ENCODE measurements at regions not wholly inside any gene's neighbourhood (a gene's known extent, or its start where the extent isn't known, plus 50 kb on each side); places are given as distances from the start of the nearest gene placed in this dataset.

DNA sequence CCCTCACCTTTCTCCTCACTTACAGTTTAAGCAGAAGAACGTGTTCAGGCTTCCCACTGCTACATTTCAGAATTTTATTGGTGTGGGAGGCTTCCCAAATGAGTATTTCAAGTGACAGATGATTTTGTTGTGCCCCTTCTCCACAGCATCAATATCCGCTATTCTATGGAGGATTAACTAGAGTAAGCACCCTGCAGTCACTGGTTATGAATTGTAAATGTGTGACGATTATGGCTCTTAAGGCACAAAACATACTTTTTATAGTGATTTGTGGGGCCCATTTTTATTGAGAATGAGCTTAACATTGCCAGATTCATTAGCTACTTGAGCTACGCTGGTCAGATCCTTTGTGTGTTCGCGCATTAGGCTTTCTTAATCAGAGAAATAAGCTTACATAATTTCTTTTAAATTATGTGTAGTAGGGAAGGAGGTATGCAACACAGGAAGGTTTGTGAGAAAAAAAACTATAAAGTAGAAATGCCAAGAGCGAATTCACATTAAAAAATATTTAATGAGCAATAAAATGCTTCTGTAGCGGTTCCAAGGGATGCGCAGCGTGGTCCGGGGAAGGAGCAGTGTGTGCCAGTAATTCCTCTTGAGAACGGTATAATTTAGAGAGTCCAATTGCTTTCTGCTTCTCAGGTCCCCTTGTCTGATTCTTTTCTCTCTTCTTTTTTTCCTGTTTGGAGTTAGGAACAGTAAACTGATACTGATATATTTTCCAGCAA is 2380.4 kb downstream of the MAT2B start:
- no peak for DNase-seq (ENCODE audit: low spot score, unreplicated experiment)
- no peak overlapping the region for H3K27ac Mint-ChIP-seq
- no peak overlapping the region for H3K4me3 Mint-ChIP-seq (ENCODE audit: low read depth)
- TF ChIP-seq, protein P1, sequence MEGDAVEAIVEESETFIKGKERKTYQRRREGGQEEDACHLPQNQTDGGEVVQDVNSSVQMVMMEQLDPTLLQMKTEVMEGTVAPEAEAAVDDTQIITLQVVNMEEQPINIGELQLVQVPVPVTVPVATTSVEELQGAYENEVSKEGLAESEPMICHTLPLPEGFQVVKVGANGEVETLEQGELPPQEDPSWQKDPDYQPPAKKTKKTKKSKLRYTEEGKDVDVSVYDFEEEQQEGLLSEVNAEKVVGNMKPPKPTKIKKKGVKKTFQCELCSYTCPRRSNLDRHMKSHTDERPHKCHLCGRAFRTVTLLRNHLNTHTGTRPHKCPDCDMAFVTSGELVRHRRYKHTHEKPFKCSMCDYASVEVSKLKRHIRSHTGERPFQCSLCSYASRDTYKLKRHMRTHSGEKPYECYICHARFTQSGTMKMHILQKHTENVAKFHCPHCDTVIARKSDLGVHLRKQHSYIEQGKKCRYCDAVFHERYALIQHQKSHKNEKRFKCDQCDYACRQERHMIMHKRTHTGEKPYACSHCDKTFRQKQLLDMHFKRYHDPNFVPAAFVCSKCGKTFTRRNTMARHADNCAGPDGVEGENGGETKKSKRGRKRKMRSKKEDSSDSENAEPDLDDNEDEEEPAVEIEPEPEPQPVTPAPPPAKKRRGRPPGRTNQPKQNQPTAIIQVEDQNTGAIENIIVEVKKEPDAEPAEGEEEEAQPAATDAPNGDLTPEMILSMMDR (IDR thresholded peaks at IDR 0.05; ENCODE audit: unreplicated experiment), result no peak
- no peaks in the 10 kb centered on the region for H3K27me3 Mint-ChIP-seq
- no peaks in the 10 kb centered on the region for H3K36me3 Mint-ChIP-seq (ENCODE audit: insufficient read depth)
- peaks cover 3% of the 10 kb centered on the region for H3K9me3 Mint-ChIP-seq (ENCODE audit: low read depth)
- no peaks in the 10 kb centered on the region for H3K4me1 Mint-ChIP-seq (ENCODE audit: low read depth)

DNA sequence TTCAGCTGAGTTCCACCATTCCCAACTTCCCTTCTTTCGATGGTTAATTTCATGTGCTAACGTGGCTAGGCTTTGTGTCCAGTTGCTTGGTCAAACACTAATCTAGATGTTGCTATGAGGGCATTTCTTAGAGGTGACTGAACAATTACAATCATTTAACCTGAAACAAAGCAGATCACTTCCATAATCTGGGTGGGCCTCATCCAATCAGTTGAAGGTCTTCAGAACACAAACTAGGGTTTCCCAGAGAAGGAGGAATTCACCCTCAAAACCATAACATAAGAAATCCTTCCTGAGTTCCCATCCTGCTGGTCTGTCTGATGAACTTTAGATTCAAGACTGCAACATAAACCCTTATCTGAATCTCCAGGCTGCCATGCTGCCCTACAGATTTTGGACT is 2381.7 kb downstream of the MAT2B start:
- Mint-ChIP-seq H3K27me3 (no peaks in the 10 kb centered on the region), H3K4me3 (ENCODE audit: low read depth) (no peak overlapping the region), H3K4me1 (ENCODE audit: low read depth) (no peaks in the 10 kb centered on the region), H3K9me3 (ENCODE audit: low read depth) (peaks cover 3% of the 10 kb centered on the region), H3K36me3 (ENCODE audit: insufficient read depth) (no peaks in the 10 kb centered on the region), H3K27ac (no peak overlapping the region)
- no peak for DNase-seq (ENCODE audit: low spot score, unreplicated experiment)
- TF ChIP-seq, protein P1 (IDR thresholded peaks at IDR 0.05; ENCODE audit: unreplicated experiment), result no peak

DNA sequence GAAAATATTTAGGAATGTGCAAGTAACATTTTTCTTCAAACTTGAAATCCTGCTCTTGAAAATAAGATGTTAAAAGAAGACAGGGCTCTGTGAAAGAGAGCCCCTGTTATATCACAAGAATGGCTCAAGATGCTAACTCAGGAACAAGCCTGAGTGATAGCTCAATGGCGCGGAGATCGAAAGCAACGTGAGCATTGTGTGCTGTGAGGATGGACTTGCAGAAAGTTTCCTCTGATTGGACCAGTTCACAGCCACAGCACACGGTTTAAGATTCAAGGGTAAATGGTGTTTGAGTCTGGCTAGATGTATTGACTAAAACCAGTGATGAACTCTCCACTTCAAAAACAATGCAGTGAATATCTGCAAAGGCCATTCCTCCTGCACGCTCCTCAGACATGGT is 2387.0 kb downstream of the MAT2B start:
- Mint-ChIP-seq H3K36me3 (ENCODE audit: insufficient read depth) (no peaks in the 10 kb centered on the region), H3K27ac (no peak overlapping the region), H3K9me3 (ENCODE audit: low read depth) (no peaks in the 10 kb centered on the region), H3K27me3 (no peaks in the 10 kb centered on the region), H3K4me1 (ENCODE audit: low read depth) (peaks cover 2% of the 10 kb centered on the region), H3K4me3 (ENCODE audit: low read depth) (no peak overlapping the region)
- DNase-seq (ENCODE audit: low spot score, unreplicated experiment), result no peak
- TF ChIP-seq, protein P1 (IDR thresholded peaks at IDR 0.05; ENCODE audit: unreplicated experiment), result no peak

DNA sequence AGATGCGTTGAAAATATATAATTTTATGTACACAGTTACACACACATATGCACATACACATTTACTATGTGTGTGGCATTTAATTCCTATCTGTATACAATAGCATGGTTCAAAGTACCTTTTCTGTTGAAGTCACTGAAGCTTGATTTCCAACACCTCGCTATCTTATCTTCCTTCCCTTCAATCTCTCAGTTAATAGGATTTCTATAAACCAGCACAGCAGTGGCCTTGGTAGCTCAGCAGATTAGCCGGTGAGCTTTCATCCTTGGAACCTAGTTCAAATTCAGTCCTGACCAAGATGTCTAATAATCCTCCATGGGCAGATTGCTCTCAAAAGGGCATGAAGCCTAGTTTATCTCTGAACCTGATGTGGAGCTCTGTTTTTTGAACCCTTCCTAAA is 2389.5 kb downstream of the MAT2B start:
- Mint-ChIP-seq H3K9me3 (ENCODE audit: low read depth) (no peaks in the 10 kb centered on the region), H3K4me1 (ENCODE audit: low read depth) (peaks cover 2% of the 10 kb centered on the region), H3K4me3 (ENCODE audit: low read depth) (no peak overlapping the region), H3K36me3 (ENCODE audit: insufficient read depth) (no peaks in the 10 kb centered on the region), H3K27me3 (no peaks in the 10 kb centered on the region), H3K27ac (no peak overlapping the region)
- no peak for DNase-seq (ENCODE audit: low spot score, unreplicated experiment)
- TF ChIP-seq, protein P1 (IDR thresholded peaks at IDR 0.05; ENCODE audit: unreplicated experiment), result no peak

DNA sequence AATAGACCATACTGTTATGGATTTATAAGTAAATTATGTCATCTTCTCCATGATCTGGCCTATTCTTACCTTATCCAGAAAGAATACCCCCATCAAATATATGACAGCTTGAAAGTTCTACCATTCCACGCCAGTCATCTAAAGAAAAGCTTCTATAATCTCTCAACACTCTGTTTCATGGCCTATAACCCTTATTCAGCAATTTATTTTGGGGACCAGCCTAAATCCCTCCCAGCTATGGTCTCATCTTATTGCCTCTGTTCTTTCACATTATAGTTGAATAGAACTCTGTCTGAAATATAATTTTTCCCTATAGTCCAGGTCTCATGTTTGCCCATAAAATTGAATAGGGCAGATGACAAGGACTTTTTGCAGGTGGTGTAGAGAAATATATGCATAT is 2387.6 kb upstream of the WWC1 start:
- H3K4me1 Mint-ChIP-seq (ENCODE audit: low read depth), result no peaks in the 10 kb centered on the region
- no peaks in the 10 kb centered on the region for H3K27me3 Mint-ChIP-seq
- H3K36me3 Mint-ChIP-seq (ENCODE audit: insufficient read depth), result no peaks in the 10 kb centered on the region
- DNase-seq (ENCODE audit: low spot score, unreplicated experiment), result no peak
- TF ChIP-seq, protein P1 (IDR thresholded peaks at IDR 0.05; ENCODE audit: unreplicated experiment), result no peak
- no peak overlapping the region for H3K4me3 Mint-ChIP-seq (ENCODE audit: low read depth)
- H3K27ac Mint-ChIP-seq, result no peak overlapping the region
- no peaks in the 10 kb centered on the region for H3K9me3 Mint-ChIP-seq (ENCODE audit: low read depth)
